Astrocyte (in vitro differentiated cells and primary cell): ENCODE measurements at regions not wholly inside any gene's neighbourhood (a gene's known extent, or its start where the extent isn't known, plus 50 kb on each side); places are given as distances from the start of the nearest gene placed in this dataset.

Source experiments
- DNase-seq: peaks from one replicate; pipeline ENCODE4 v3.0.0-alpha.2; 2010; ENCODE audit warnings: low read depth
- FAIRE-seq: peaks from 2 replicates; lab custom pipeline; 2011; peaks lifted over from hg19 to GRCh38; lab: Jason Lieb, UNC
- H2AFZ ChIP-seq: 2 replicates; pipeline ENCODE4 v1.6.0; 2012; ENCODE audit warnings: low read depth, low read length, inconsistent platforms
- H3K27ac ChIP-seq: 2 replicates; pipeline ENCODE4 v1.5.1; 2011; ENCODE audit warnings: low read depth, low read length, inconsistent platforms
- H3K27me3 ChIP-seq: 2 replicates; pipeline ENCODE4 v1.6.0; 2011; ENCODE audit warnings: low read length, inconsistent platforms; ENCODE audit not compliant: insufficient read depth
- H3K36me3 ChIP-seq: 2 replicates; pipeline ENCODE4 v1.5.1; 2011; ENCODE audit warnings: low read length, inconsistent platforms; ENCODE audit not compliant: insufficient read depth
- H3K4me1 ChIP-seq: 2 replicates; pipeline ENCODE4 v1.5.1; 2011; ENCODE audit warnings: low read length, inconsistent platforms; ENCODE audit not compliant: insufficient read depth
- H3K4me2 ChIP-seq: 2 replicates; pipeline ENCODE4 v1.6.0; 2012; ENCODE audit warnings: low read length, inconsistent platforms
- H3K4me3 ChIP-seq: 2 replicates; pipeline ENCODE4 v1.5.1; 2011; ENCODE audit warnings: low read depth, mild to moderate bottlenecking, low read length, inconsistent platforms; ENCODE audit not compliant: insufficient read depth
- H3K79me2 ChIP-seq: 2 replicates; pipeline ENCODE4 v1.6.0; 2012; ENCODE audit warnings: mild to moderate bottlenecking, low read length, inconsistent platforms; ENCODE audit not compliant: insufficient read depth
- H3K9ac ChIP-seq: 2 replicates; pipeline ENCODE4 v1.6.0; 2012; ENCODE audit warnings: mild to moderate bottlenecking, low read length, inconsistent platforms
- H3K9me3 ChIP-seq: 2 replicates; pipeline ENCODE4 v1.5.1; 2012; ENCODE audit warnings: low read depth, mild to moderate bottlenecking, low read length, inconsistent platforms; ENCODE audit not compliant: insufficient read depth
- H4K20me1 ChIP-seq: 2 replicates; pipeline ENCODE4 v1.6.0; 2012; ENCODE audit warnings: low read length, inconsistent platforms; ENCODE audit not compliant: insufficient read depth
- H3K27ac Mint-ChIP-seq: one replicate; pipeline ENCODE4 v1.8.0; 2021; ENCODE audit warnings: mild to moderate bottlenecking, mixed read lengths; ENCODE audit not compliant: unreplicated experiment
- H3K27me3 Mint-ChIP-seq: one replicate; pipeline ENCODE4 v1.8.0; 2021; ENCODE audit warnings: low read depth, mixed read lengths; ENCODE audit not compliant: unreplicated experiment
- H3K36me3 Mint-ChIP-seq: one replicate; pipeline ENCODE4 v1.8.0; 2021; ENCODE audit warnings: low read depth, mixed read lengths; ENCODE audit not compliant: unreplicated experiment
- H3K4me1 Mint-ChIP-seq: one replicate; pipeline ENCODE4 v1.8.0; 2021; ENCODE audit warnings: low read depth, mixed read lengths; ENCODE audit not compliant: unreplicated experiment
- H3K4me3 Mint-ChIP-seq: one replicate; pipeline ENCODE4 v1.8.0; 2021; ENCODE audit warnings: mild to moderate bottlenecking, moderate library complexity, mixed read lengths; ENCODE audit not compliant: unreplicated experiment
- H3K9me3 Mint-ChIP-seq: one replicate; pipeline ENCODE4 v1.8.0; 2021; ENCODE audit warnings: mild to moderate bottlenecking, mixed read lengths; ENCODE audit not compliant: unreplicated experiment
- CTCF ChIP-seq: IDR thresholded peaks from 2 replicates; pipeline ENCODE4 v1.5.1; 2011; ENCODE audit warnings: low read depth, mild to moderate bottlenecking, inconsistent platforms, low read length, moderate library complexity; ENCODE audit not compliant: insufficient read depth
- EZH2 ChIP-seq: IDR thresholded peaks from 2 replicates; pipeline ENCODE4 v1.6.1; 2012; ENCODE audit warnings: mild to moderate bottlenecking, low read length, inconsistent platforms; ENCODE audit not compliant: insufficient read depth

- no peaks in the 10 kb centered on the region for H3K9me3 ChIP-seq
- H3K4me1 ChIP-seq = no peaks in the 10 kb centered on the region
- FAIRE-seq (no peak), DNase-seq (no peak)
- H2AFZ ChIP-seq = no peak overlapping the region
- Mint-ChIP-seq H3K4me3 (no peak overlapping the region), H3K27ac (no peak overlapping the region), H3K4me1 (no peaks in the 10 kb centered on the region), H3K27me3 (no peaks in the 10 kb centered on the region), H3K9me3 (no peaks in the 10 kb centered on the region), H3K36me3 (no peaks in the 10 kb centered on the region)
- no peak overlapping the region for H3K4me3 ChIP-seq
- H3K9ac ChIP-seq = no peak overlapping the region
- H3K79me2 ChIP-seq = no peaks in the 10 kb centered on the region
- H3K27me3 ChIP-seq = peaks cover 2% of the 10 kb centered on the region
- H4K20me1 ChIP-seq = no peaks in the 10 kb centered on the region
- no peak overlapping the region for H3K4me2 ChIP-seq
- no peak overlapping the region for H3K27ac ChIP-seq
- TF ChIP-seq EZH2 = no peak
- TF ChIP-seq CTCF = no peak
- no peaks in the 10 kb centered on the region for H3K36me3 ChIP-seq
Observed at GRCh38 chr10:21214329-21214728, 311.2 kb downstream of the SKIDA1 start.

GRCh38 chr10:21213381-21213780 is 312.1 kb downstream of the SKIDA1 start:
- Histone ChIP-seq H3K9me3 (no peaks in the 10 kb centered on the region), H3K79me2 (no peaks in the 10 kb centered on the region), H3K4me2 (no peak overlapping the region), H2AFZ (no peak overlapping the region), H3K27ac (no peak overlapping the region), H3K9ac (no peak overlapping the region), H3K4me3 (no peak overlapping the region), H4K20me1 (no peaks in the 10 kb centered on the region), H3K4me1 (no peaks in the 10 kb centered on the region), H3K36me3 (no peaks in the 10 kb centered on the region), H3K27me3 (peaks cover 2% of the 10 kb centered on the region)
- TF ChIP-seq EZH2 (no peak), CTCF (no peak)
- Mint-ChIP-seq H3K4me1 (peaks cover 6% of the 10 kb centered on the region), H3K36me3 (no peaks in the 10 kb centered on the region), H3K4me3 (no peak overlapping the region), H3K27me3 (no peaks in the 10 kb centered on the region), H3K27ac (no peak overlapping the region), H3K9me3 (no peaks in the 10 kb centered on the region)
- FAIRE-seq (no peak), DNase-seq (no peak)

- no peak for FAIRE-seq
- H2AFZ ChIP-seq = no peak overlapping the region
- H3K36me3 Mint-ChIP-seq = no peaks in the 10 kb centered on the region
Observed at GRCh38 chr10:21212912-21213311, 312.6 kb downstream of the SKIDA1 start.

More at GRCh38 chr10:21212912-21213311, 312.6 kb downstream of the SKIDA1 start:
- Histone ChIP-seq H3K4me2 (no peak overlapping the region), H3K9ac (no peak overlapping the region), H3K79me2 (no peaks in the 10 kb centered on the region), H3K4me1 (no peaks in the 10 kb centered on the region), H3K4me3 (no peak overlapping the region), H3K27ac (no peak overlapping the region), H3K36me3 (no peaks in the 10 kb centered on the region), H3K9me3 (peaks cover under 1% of the 10 kb centered on the region), H3K27me3 (peaks cover 2% of the 10 kb centered on the region), H4K20me1 (no peaks in the 10 kb centered on the region)
- H3K27ac Mint-ChIP-seq = no peak overlapping the region
- H3K9me3 Mint-ChIP-seq = peaks cover 2% of the 10 kb centered on the region
- no peaks in the 10 kb centered on the region for H3K27me3 Mint-ChIP-seq
- TF ChIP-seq CTCF (no peak), EZH2 (no peak)
- DNase-seq = no peak
- H3K4me1 Mint-ChIP-seq = peaks cover 7% of the 10 kb centered on the region
- H3K4me3 Mint-ChIP-seq = no peak overlapping the region
